PC-9 (cell line): ENCODE measurements at regions not wholly inside any gene's neighbourhood (a gene's known extent, or its start where the extent isn't known, plus 50 kb on each side); places are given as distances from the start of the nearest gene placed in this dataset.

ENCODE experiments used
- BruUV-seq: library from RNA; stranded (reverse); fragments of 400-500 nt; replicated peaks from 2 replicates; lab custom pipeline; 2021; lab: Mats Ljungman, UMichigan
- CTCF ChIA-PET: fragments of 300-600 bp; sonication (Branson Sonifier 250); formaldehyde crosslinking; loops from one replicate; lab custom pipeline; 2022; ENCODE audit warnings: antibody characterized with exemption; lab: Charles Lee
- POLR2A ChIA-PET: fragments of 300-600 bp; sonication (Branson Sonifier 250); formaldehyde crosslinking; loops from one replicate; lab custom pipeline; 2022; ENCODE audit warnings: antibody characterized with exemption; ENCODE audit not compliant: unreplicated experiment; lab: Charles Lee
- DNase-seq, 2 experiments: peaks; one replicate each; pipeline versions ENCODE4 v3.0.0 to v3.0.0-alpha.2; 2015 to 2022; ENCODE audit warnings: mixed read lengths in 1 of 2
- H2AFZ ChIP-seq: fragments of 200-600 bp; sonication (generic); 2 replicates; pipeline ENCODE4 v1.8.1; 2017; ENCODE audit warnings: antibody characterized with exemption
- H3F3A ChIP-seq: fragments of 200-600 bp; sonication (generic); 2 replicates; pipeline ENCODE4 v1.8.1; 2017; ENCODE audit warnings: antibody characterized with exemption, mild to moderate bottlenecking, low read depth; ENCODE audit not compliant: insufficient read depth
- H3K27ac ChIP-seq: fragments of 200-600 bp; sonication (generic); 2 replicates; pipeline ENCODE4 v1.6.1; 2016; ENCODE audit warnings: mixed run types
- H3K27me3 ChIP-seq: fragments of 200-600 bp; sonication (generic); 2 replicates; pipeline ENCODE4 v1.6.1; 2016; ENCODE audit warnings: low read depth, mixed run types; ENCODE audit not compliant: insufficient read depth
- H3K36me3 ChIP-seq: fragments of 200-600 bp; sonication (generic); 2 replicates; pipeline ENCODE4 v1.6.1; 2016; ENCODE audit warnings: low read depth, mixed run types
- H3K4me1 ChIP-seq: fragments of 200-600 bp; sonication (generic); replicated peaks from 2 replicates; pipeline ENCODE4 v1.6.1; 2016; ENCODE audit warnings: mixed run types; ENCODE audit not compliant: insufficient read depth
- H3K4me2 ChIP-seq: fragments of 200-600 bp; sonication (generic); 2 replicates; pipeline ENCODE4 v1.6.1; 2017; ENCODE audit warnings: mixed run types
- H3K4me3 ChIP-seq: fragments of 200-600 bp; sonication (generic); 2 replicates; pipeline ENCODE4 v1.6.1; 2016; ENCODE audit warnings: mixed run types
- H3K79me2 ChIP-seq: fragments of 200-600 bp; sonication (generic); 2 replicates; pipeline ENCODE4 v1.6.1; 2017; ENCODE audit warnings: low read depth, mixed run types
- H3K9me2 ChIP-seq: fragments of 200-600 bp; sonication (generic); 2 replicates; pipeline ENCODE4 v1.8.1; 2017; ENCODE audit warnings: mild to moderate bottlenecking; ENCODE audit not compliant: insufficient read depth
- H3K9me3 ChIP-seq: fragments of 200-600 bp; sonication (generic); 2 replicates; pipeline ENCODE4 v1.8.1; 2016; ENCODE audit warnings: low read depth; ENCODE audit not compliant: insufficient read depth
- H4K20me1 ChIP-seq: fragments of 200-600 bp; sonication (generic); 2 replicates; pipeline ENCODE4 v1.8.1; 2017; ENCODE audit not compliant: insufficient read depth
- EZH2 ChIP-seq: fragments of 200-600 bp; sonication (generic); IDR thresholded peaks from 2 replicates; pipeline ENCODE4 v1.8.0; 2017; ENCODE audit warnings: antibody characterized with exemption, low read depth
- intact Hi-C: fragments of 100-400 bp; cut with micrococcal nuclease; formaldehyde crosslinking; loops from one replicate; pipeline ENCODE4 v1.10.0; 2022; ENCODE audit not compliant: unreplicated experiment
- TF ChIP-seq, protein P1 (sequence below): fragments of 200-600 bp; sonication (generic); conservative IDR thresholded peaks from 2 replicates; pipeline ENCODE4 v1.6.1; 2017; ENCODE audit warnings: mixed run types, antibody characterized with exemption, mild to moderate bottlenecking, moderate library complexity

DNA sequence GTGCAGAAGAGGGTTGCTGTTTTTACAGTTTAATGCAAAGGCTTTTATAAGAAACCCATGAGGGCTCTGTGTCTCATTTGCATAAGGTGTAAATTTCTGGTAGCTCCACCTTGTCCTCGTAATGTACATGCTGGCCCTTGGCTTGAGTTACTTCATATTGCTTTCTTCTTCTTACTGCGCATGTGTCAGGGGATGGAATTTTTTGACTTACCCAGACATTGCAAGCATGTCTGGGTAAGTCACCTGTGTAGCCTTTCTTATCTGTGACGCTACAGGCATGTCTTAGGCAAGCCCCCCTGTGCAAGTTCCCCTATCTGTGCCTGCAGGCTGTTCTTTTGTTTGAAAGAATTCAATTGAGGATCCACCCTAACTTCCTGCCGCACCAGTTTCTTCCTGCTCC is 274.2 kb downstream of the ETNK1 start:
- H3K4me3 ChIP-seq: no peak overlapping the region
- intact Hi-C loops: no loop called here
- TF ChIP-seq, protein P1, sequence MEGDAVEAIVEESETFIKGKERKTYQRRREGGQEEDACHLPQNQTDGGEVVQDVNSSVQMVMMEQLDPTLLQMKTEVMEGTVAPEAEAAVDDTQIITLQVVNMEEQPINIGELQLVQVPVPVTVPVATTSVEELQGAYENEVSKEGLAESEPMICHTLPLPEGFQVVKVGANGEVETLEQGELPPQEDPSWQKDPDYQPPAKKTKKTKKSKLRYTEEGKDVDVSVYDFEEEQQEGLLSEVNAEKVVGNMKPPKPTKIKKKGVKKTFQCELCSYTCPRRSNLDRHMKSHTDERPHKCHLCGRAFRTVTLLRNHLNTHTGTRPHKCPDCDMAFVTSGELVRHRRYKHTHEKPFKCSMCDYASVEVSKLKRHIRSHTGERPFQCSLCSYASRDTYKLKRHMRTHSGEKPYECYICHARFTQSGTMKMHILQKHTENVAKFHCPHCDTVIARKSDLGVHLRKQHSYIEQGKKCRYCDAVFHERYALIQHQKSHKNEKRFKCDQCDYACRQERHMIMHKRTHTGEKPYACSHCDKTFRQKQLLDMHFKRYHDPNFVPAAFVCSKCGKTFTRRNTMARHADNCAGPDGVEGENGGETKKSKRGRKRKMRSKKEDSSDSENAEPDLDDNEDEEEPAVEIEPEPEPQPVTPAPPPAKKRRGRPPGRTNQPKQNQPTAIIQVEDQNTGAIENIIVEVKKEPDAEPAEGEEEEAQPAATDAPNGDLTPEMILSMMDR: no peak
- no peak for TF ChIP-seq EZH2
- H3K9me2 ChIP-seq: no peaks in the 10 kb centered on the region
- H3K27ac ChIP-seq: no peak overlapping the region
- BruUV-seq: no TSS peak
- no peaks in the 10 kb centered on the region for H4K20me1 ChIP-seq
- POLR2A ChIA-PET: no interaction called here
- H3K79me2 ChIP-seq: no peaks in the 10 kb centered on the region
- H3K36me3 ChIP-seq: no peaks in the 10 kb centered on the region
- CTCF ChIA-PET: no interaction called here
- no peak overlapping the region for H2AFZ ChIP-seq
- DNase-seq: no peak
- no peak overlapping the region for H3K4me2 ChIP-seq
- H3F3A ChIP-seq: no peaks in the 10 kb centered on the region
- H3K9me3 ChIP-seq: no peaks in the 10 kb centered on the region
- no peaks in the 10 kb centered on the region for H3K27me3 ChIP-seq
- H3K4me1 ChIP-seq: no peaks in the 10 kb centered on the region

DNA sequence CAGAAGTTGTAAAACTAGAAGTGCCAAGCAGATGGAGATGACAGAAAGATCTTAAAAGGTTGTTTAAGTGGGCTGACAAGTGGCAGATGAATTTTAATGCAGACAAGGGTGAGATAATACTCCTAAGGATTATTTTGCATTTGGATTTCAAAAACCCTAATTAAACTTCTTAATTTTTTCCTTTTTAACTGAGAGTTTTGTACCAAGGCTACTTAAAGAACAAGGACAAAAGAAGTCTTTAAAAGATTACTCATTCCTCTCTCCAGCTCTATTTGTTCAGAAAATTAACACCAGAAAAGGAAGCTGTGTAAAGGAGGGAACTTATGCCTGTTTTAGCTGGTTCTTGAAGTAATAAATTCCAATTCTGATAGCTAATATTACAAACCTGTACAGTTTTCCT is 275.4 kb downstream of the ETNK1 start:
- no peaks in the 10 kb centered on the region for H3K27me3 ChIP-seq
- H3K9me2 ChIP-seq: no peaks in the 10 kb centered on the region
- intact Hi-C loops: no loop called here
- no peaks in the 10 kb centered on the region for H3K4me1 ChIP-seq
- no peaks in the 10 kb centered on the region for H3K79me2 ChIP-seq
- no peaks in the 10 kb centered on the region for H3K9me3 ChIP-seq
- H3F3A ChIP-seq: no peaks in the 10 kb centered on the region
- H2AFZ ChIP-seq: no peak overlapping the region
- POLR2A ChIA-PET: no interaction called here
- BruUV-seq: no TSS peak
- no peak overlapping the region for H3K27ac ChIP-seq
- CTCF ChIA-PET: no interaction called here
- H4K20me1 ChIP-seq: no peaks in the 10 kb centered on the region
- no peak overlapping the region for H3K4me2 ChIP-seq
- TF ChIP-seq, protein P1: no peak
- no peak for TF ChIP-seq EZH2
- no peak for DNase-seq
- H3K4me3 ChIP-seq: no peak overlapping the region
- H3K36me3 ChIP-seq: no peaks in the 10 kb centered on the region

DNA sequence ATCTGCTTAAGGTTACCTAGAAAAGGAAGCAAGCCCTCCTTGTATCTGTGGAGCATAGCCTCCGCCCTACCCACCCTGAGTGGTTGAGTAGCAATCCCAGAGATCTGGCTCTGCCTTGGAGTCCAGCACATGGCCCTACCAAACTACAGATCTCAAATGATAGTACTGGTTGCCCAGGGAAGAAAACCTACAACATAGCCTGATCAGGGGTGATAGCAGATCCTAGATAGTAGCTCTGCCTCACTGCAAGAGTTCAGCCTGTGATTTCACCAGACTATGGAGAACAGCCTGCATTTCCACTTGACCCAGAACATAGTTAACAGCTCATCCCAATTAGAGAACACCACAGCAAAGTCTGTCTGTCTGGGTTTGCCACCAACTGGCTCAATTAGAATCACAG is 279.5 kb downstream of the ETNK1 start:
- Histone ChIP-seq H3K4me1 (no peaks in the 10 kb centered on the region), H3K9me3 (no peaks in the 10 kb centered on the region), H3K4me3 (no peak overlapping the region), H3K36me3 (no peaks in the 10 kb centered on the region), H3K4me2 (no peak overlapping the region), H3K9me2 (no peaks in the 10 kb centered on the region), H2AFZ (no peak overlapping the region), H3K27me3 (peaks cover 5% of the 10 kb centered on the region; the same call in 1 of the 2 replicates), H3F3A (no peaks in the 10 kb centered on the region), H4K20me1 (no peaks in the 10 kb centered on the region), H3K27ac (no peak overlapping the region), H3K79me2 (no peaks in the 10 kb centered on the region)
- ChIA-PET CTCF (interaction anchor here (0.6 kb wide), 1 partner anchor 17 kb away, joined by 3 read pairs; no protein-coding TSS in a partner anchor), POLR2A (no interaction called here)
- DNase-seq: no peak
- intact Hi-C loops: no loop called here
- no TSS peak for BruUV-seq
- TF ChIP-seq EZH2: no peak
- TF ChIP-seq, protein P1: no peak
